ENCODE measurements at regions not wholly inside any gene's neighbourhood (a gene's known extent, or its start where the extent isn't known, plus 50 kb on each side); places are given as distances from the start of the nearest gene placed in this dataset.

- no peak for DNase-seq (ENCODE audit: low spot score)
Measured at GRCh38 chr15:36265422-36265821, 314.0 kb upstream of the CDIN1 start.

- no peak for DNase-seq (ENCODE audit: low spot score)
Measured at GRCh38 chr15:36271048-36271447, 308.4 kb upstream of the CDIN1 start.

- DNase-seq (ENCODE audit: low spot score) = no peak
Measured at GRCh38 chr15:36275656-36276055, 303.8 kb upstream of the CDIN1 start.

- DNase-seq (ENCODE audit: low spot score) = no peak
Measured at GRCh38 chr15:36278219-36278618, 301.2 kb upstream of the CDIN1 start.

- DNase-seq (ENCODE audit: low spot score) = no peak
Measured at GRCh38 chr15:36282821-36283220, 296.6 kb upstream of the CDIN1 start.

- DNase-seq (ENCODE audit: low spot score) = no peak
Measured at GRCh38 chr15:36284911-36285310, 294.5 kb upstream of the CDIN1 start.

GRCh38 chr15:36291501-36291900 lies 287.9 kb upstream of the CDIN1 start:
- no peak for DNase-seq (ENCODE audit: low spot score)

- no peak for DNase-seq (ENCODE audit: low spot score)
Measured at GRCh38 chr15:36294359-36294758, 285.1 kb upstream of the CDIN1 start.

- no peak for DNase-seq (ENCODE audit: low spot score)
Measured at GRCh38 chr15:36301947-36302346, 277.5 kb upstream of the CDIN1 start.

- DNase-seq (ENCODE audit: low spot score) = no peak
Measured at GRCh38 chr15:36313021-36313420, 266.4 kb upstream of the CDIN1 start.

- no peak for DNase-seq (ENCODE audit: low spot score)
Measured at GRCh38 chr15:36313736-36314280, 265.6 kb upstream of the CDIN1 start.

- no peak for DNase-seq (ENCODE audit: low spot score)
Measured at GRCh38 chr15:36315649-36316048, 263.8 kb upstream of the CDIN1 start.

- DNase-seq (ENCODE audit: low spot score) = no peak
Measured at GRCh38 chr15:36323615-36324014, 255.8 kb upstream of the CDIN1 start.

GRCh38 chr15:36325206-36325605 lies 254.2 kb upstream of the CDIN1 start:
- no peak for DNase-seq (ENCODE audit: low spot score)

- no peak for DNase-seq (ENCODE audit: low spot score)
Measured at GRCh38 chr15:36329592-36329991, 249.8 kb upstream of the CDIN1 start.

GRCh38 chr15:36330598-36330997 lies 248.8 kb upstream of the CDIN1 start:
- DNase-seq (ENCODE audit: low spot score) = no peak

- no peak for DNase-seq (ENCODE audit: low spot score)
Measured at GRCh38 chr15:36331531-36332275, 247.7 kb upstream of the CDIN1 start.

GRCh38 chr15:36332301-36332700 lies 247.1 kb upstream of the CDIN1 start:
- DNase-seq (ENCODE audit: low spot score) = no peak

- DNase-seq (ENCODE audit: low spot score) = no peak
Measured at GRCh38 chr15:36332896-36333295, 246.5 kb upstream of the CDIN1 start.

- no peak for DNase-seq (ENCODE audit: low spot score)
Measured at GRCh38 chr15:36334059-36334458, 245.4 kb upstream of the CDIN1 start.

- no peak for DNase-seq (ENCODE audit: low spot score)
Measured at GRCh38 chr15:36335224-36335623, 244.2 kb upstream of the CDIN1 start.

- no peak for DNase-seq (ENCODE audit: low spot score)
Measured at GRCh38 chr15:36335659-36336058, 243.8 kb upstream of the CDIN1 start.

- no peak for DNase-seq (ENCODE audit: low spot score)
Measured at GRCh38 chr15:36344887-36345286, 234.5 kb upstream of the CDIN1 start.

- no peak for DNase-seq (ENCODE audit: low spot score)
Measured at GRCh38 chr15:36347272-36347858, 232.1 kb upstream of the CDIN1 start.
